HEK293 (cell line): ENCODE measurements at regions not wholly inside any gene's neighbourhood (a gene's known extent, or its start where the extent isn't known, plus 50 kb on each side); places are given as distances from the start of the nearest gene placed in this dataset.

Experiments
- CTCF ChIA-PET: fragments of 350-600 bp; formaldehyde crosslinking; extraction: SDS; loops from one replicate; lab custom pipeline; 2021; ENCODE audit warnings: antibody characterized with exemption; lab: Yijun Ruan, JAX
- POLR2A ChIA-PET: fragments of 300-600 bp; formaldehyde crosslinking; extraction: SDS; loops from one replicate; lab custom pipeline; 2020; ENCODE audit warnings: antibody characterized with exemption, inconsistent platforms; lab: Yijun Ruan, JAX
- H3K27ac ChIP-seq: fragments of 200-500 bp; sonication (Bioruptor generic); 2 replicates; pipeline ENCODE4 v1.5.1; 2014; ENCODE audit warnings: low read depth, low read length, control low read depth, inconsistent platforms; ENCODE audit errors: extremely low read depth
- H3K36me3 ChIP-seq, 2 experiments: fragments of 200-500 bp in 1 of 2; sonication (Bioruptor generic) in 1 of 2; 1 replicate in 1 of 2; 2 replicates in 1 of 2; pipeline ENCODE4 v1.5.1; 2014 to 2017; ENCODE audit warnings: inconsistent platforms in 2 of 2, low read length in 2 of 2; ENCODE audit not compliant: control insufficient read depth in 2 of 2, insufficient read depth in 1 of 2
- H3K4me1 ChIP-seq: fragments of 200-500 bp; sonication (Bioruptor generic); 2 replicates; pipeline ENCODE4 v1.5.1; 2014; ENCODE audit warnings: mild to moderate bottlenecking, low read length, inconsistent platforms; ENCODE audit not compliant: control insufficient read depth, insufficient read depth
- H3K4me3 ChIP-seq: 2 replicates; pipeline ENCODE4 v1.5.1; 2011; ENCODE audit warnings: low read depth, mild to moderate bottlenecking, control low read depth, low read length, moderate library complexity
- H3K9me3 ChIP-seq: fragments of 200-500 bp; sonication (Bioruptor generic); 2 replicates; pipeline ENCODE4 v1.5.1; 2014; ENCODE audit warnings: low read depth, low read length, inconsistent platforms; ENCODE audit not compliant: control insufficient read depth, insufficient read depth
- BCL11B ChIP-seq: fragments of 450-650 bp; formaldehyde crosslinking; IDR thresholded peaks from 2 replicates; pipeline ENCODE4 v1.5.1; 2016; ENCODE audit warnings: low read depth, missing biosample characterization, missing genetic modification characterization
- GLI4 ChIP-seq: fragments of 450-650 bp; formaldehyde crosslinking; IDR thresholded peaks from 2 replicates; pipeline ENCODE4 v1.5.1; 2016; ENCODE audit warnings: missing biosample characterization, missing genetic modification characterization
- HOXD13 ChIP-seq: sonication (generic); formaldehyde crosslinking; IDR thresholded peaks from 2 replicates; pipeline ENCODE4 v1.8.0; 2022; ENCODE audit warnings: missing genetic modification reagents, borderline replicate concordance
- INSM2 ChIP-seq: fragments of 450-650 bp; formaldehyde crosslinking; IDR thresholded peaks from 2 replicates; pipeline ENCODE4 v1.5.1; 2016; ENCODE audit warnings: missing biosample characterization, missing genetic modification characterization
- REPIN1 ChIP-seq: fragments of 450-650 bp; formaldehyde crosslinking; IDR thresholded peaks from 2 replicates; pipeline ENCODE4 v1.5.1; 2017; ENCODE audit warnings: missing biosample characterization, missing genetic modification characterization, low read depth
- TRIM28 ChIP-seq: IDR thresholded peaks from 2 replicates; pipeline ENCODE4 v1.6.1; 2011; ENCODE audit warnings: low read length, control low read depth, borderline replicate concordance
- YY2 ChIP-seq: fragments of 450-650 bp; formaldehyde crosslinking; IDR thresholded peaks from 2 replicates; pipeline ENCODE4 v1.5.1; 2016; ENCODE audit warnings: missing biosample characterization, missing genetic modification characterization
- ZBTB49 ChIP-seq: fragments of 450-650 bp; formaldehyde crosslinking; IDR thresholded peaks from 2 replicates; pipeline ENCODE4 v1.5.1; 2016; ENCODE audit warnings: missing biosample characterization, missing genetic modification characterization, low read depth
- ZBTB8A ChIP-seq: fragments of 450-650 bp; formaldehyde crosslinking; IDR thresholded peaks from 2 replicates; pipeline ENCODE4 v1.5.1; 2016; ENCODE audit warnings: missing biosample characterization, missing genetic modification characterization
- ZFP3 ChIP-seq: fragments of 450-650 bp; formaldehyde crosslinking; IDR thresholded peaks from 2 replicates; pipeline ENCODE4 v1.5.1; 2016; ENCODE audit warnings: low read depth, missing biosample characterization, missing genetic modification characterization
- ZNF132 ChIP-seq: fragments of 450-650 bp; formaldehyde crosslinking; IDR thresholded peaks from 2 replicates; pipeline ENCODE4 v1.5.1; 2017; ENCODE audit warnings: missing biosample characterization, missing genetic modification characterization, borderline replicate concordance
- ZNF157 ChIP-seq: fragments of 450-650 bp; formaldehyde crosslinking; IDR thresholded peaks from 2 replicates; pipeline ENCODE4 v1.5.1; 2016; ENCODE audit warnings: missing biosample characterization, missing genetic modification characterization
- ZNF184 ChIP-seq: fragments of 450-650 bp; IDR thresholded peaks from 2 replicates; pipeline ENCODE4 v1.5.1; 2018; ENCODE audit warnings: missing biosample characterization, mild to moderate bottlenecking, missing genetic modification characterization
- ZNF24 ChIP-seq: fragments of 450-650 bp; formaldehyde crosslinking; IDR thresholded peaks from 2 replicates; pipeline ENCODE4 v1.5.1; 2016; ENCODE audit warnings: missing biosample characterization, missing genetic modification characterization
- ZNF324 ChIP-seq: fragments of 450-650 bp; formaldehyde crosslinking; IDR thresholded peaks from 2 replicates; pipeline ENCODE4 v1.5.1; 2016; ENCODE audit warnings: missing biosample characterization, missing genetic modification characterization
- ZNF488 ChIP-seq: fragments of 450-650 bp; formaldehyde crosslinking; IDR thresholded peaks from 2 replicates; pipeline ENCODE4 v1.5.1; 2016; ENCODE audit warnings: missing biosample characterization, missing genetic modification characterization
- ZNF529 ChIP-seq: fragments of 450-650 bp; formaldehyde crosslinking; IDR thresholded peaks from 2 replicates; pipeline ENCODE4 v1.5.1; 2017; ENCODE audit warnings: missing genetic modification characterization, missing biosample characterization; ENCODE audit not compliant: insufficient replicate concordance
- ZNF747 ChIP-seq: fragments of 450-650 bp; formaldehyde crosslinking; IDR thresholded peaks from 2 replicates; pipeline ENCODE4 v1.5.1; 2016; ENCODE audit warnings: missing biosample characterization, missing genetic modification characterization
- ZNF776 ChIP-seq: fragments of 450-650 bp; formaldehyde crosslinking; IDR thresholded peaks from 2 replicates; pipeline ENCODE4 v1.5.0; 2017; ENCODE audit warnings: missing biosample characterization, missing genetic modification characterization, borderline replicate concordance
- ZNF785 ChIP-seq: fragments of 450-650 bp; formaldehyde crosslinking; IDR thresholded peaks from 2 replicates; pipeline ENCODE4 v1.5.1; 2016; ENCODE audit warnings: missing biosample characterization, missing genetic modification characterization
- TF ChIP-seq, protein P1 (sequence below): fragments of 450-650 bp; formaldehyde crosslinking; IDR thresholded peaks from 2 replicates; pipeline ENCODE4 v1.5.1; 2016; ENCODE audit warnings: missing biosample characterization, missing genetic modification characterization
- TF ChIP-seq, protein P2 (sequence below): fragments of 450-650 bp; formaldehyde crosslinking; IDR thresholded peaks from 2 replicates; pipeline ENCODE4 v1.5.1; 2016; ENCODE audit warnings: missing biosample characterization, missing genetic modification characterization
- TF ChIP-seq, protein P3 (sequence below): fragments of 450-650 bp; formaldehyde crosslinking; IDR thresholded peaks from 2 replicates; pipeline ENCODE4 v1.5.1; 2017; ENCODE audit warnings: missing biosample characterization, missing genetic modification characterization
- TF ChIP-seq, protein P4 (sequence below): fragments of 450-650 bp; formaldehyde crosslinking; IDR thresholded peaks from 2 replicates; pipeline ENCODE4 v1.5.1; 2016; ENCODE audit warnings: missing biosample characterization, missing genetic modification characterization

DNA sequence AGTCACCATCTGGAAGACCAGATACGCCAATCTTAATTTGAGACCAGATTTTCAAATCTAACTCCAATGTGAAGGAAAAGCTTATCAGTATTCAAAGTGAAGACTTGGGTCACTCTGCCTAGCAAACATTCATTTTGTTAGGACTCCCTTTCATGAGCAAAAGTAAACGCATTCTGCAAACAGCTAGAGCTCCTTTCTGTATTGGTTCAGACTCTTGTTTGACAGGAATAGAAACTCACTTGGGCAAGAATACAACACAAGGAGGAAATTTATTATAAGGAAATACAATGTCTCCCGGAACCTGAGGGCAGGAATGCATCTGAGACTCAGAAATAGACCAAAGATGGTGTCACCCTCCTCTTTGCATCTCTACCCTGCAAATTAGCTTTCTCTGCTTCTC lies 558.6 kb downstream of the TAFA4 start:
- H3K4me1 ChIP-seq: no peaks in the 10 kb centered on the region
- TF ChIP-seq, protein P1, sequence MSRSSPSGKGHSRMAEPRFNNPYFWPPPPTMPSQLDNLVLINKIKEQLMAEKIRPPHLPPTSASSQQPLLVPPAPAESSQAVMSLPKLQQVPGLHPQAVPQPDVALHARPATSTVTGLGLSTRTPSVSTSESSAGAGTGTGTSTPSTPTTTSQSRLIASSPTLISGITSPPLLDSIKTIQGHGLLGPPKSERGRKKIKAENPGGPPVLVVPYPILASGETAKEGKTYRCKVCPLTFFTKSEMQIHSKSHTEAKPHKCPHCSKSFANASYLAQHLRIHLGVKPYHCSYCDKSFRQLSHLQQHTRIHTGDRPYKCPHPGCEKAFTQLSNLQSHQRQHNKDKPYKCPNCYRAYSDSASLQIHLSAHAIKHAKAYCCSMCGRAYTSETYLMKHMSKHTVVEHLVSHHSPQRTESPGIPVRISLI (tag by site-specific recombination): no peak
- TF ChIP-seq ZNF529 (tag by site-specific recombination): no peak
- TF ChIP-seq, protein P2, sequence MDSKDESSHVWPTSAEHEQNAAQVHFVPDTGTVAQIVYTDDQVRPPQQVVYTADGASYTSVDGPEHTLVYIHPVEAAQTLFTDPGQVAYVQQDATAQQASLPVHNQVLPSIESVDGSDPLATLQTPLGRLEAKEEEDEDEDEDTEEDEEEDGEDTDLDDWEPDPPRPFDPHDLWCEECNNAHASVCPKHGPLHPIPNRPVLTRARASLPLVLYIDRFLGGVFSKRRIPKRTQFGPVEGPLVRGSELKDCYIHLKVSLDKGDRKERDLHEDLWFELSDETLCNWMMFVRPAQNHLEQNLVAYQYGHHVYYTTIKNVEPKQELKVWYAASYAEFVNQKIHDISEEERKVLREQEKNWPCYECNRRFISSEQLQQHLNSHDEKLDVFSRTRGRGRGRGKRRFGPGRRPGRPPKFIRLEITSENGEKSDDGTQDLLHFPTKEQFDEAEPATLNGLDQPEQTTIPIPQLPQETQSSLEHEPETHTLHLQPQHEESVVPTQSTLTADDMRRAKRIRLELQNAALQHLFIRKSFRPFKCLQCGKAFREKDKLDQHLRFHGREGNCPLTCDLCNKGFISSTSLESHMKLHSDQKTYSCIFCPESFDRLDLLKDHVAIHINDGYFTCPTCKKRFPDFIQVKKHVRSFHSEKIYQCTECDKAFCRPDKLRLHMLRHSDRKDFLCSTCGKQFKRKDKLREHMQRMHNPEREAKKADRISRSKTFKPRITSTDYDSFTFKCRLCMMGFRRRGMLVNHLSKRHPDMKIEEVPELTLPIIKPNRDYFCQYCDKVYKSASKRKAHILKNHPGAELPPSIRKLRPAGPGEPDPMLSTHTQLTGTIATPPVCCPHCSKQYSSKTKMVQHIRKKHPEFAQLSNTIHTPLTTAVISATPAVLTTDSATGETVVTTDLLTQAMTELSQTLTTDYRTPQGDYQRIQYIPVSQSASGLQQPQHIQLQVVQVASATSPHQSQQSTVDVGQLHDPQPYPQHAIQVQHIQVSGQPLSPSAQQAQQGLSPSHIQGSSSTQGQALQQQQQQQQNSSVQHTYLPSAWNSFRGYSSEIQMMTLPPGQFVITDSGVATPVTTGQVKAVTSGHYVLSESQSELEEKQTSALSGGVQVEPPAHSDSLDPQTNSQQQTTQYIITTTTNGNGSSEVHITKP (tag by site-specific recombination): no peak
- TF ChIP-seq HOXD13 (CRISPR knock-in tag): no peak
- TF ChIP-seq YY2 (tag by site-specific recombination): no peak
- TF ChIP-seq, protein P3, sequence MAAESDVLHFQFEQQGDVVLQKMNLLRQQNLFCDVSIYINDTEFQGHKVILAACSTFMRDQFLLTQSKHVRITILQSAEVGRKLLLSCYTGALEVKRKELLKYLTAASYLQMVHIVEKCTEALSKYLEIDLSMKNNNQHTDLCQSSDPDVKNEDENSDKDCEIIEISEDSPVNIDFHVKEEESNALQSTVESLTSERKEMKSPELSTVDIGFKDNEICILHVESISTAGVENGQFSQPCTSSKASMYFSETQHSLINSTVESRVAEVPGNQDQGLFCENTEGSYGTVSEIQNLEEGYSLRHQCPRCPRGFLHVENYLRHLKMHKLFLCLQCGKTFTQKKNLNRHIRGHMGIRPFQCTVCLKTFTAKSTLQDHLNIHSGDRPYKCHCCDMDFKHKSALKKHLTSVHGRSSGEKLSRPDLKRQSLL (tag by site-specific recombination): no peak
- TF ChIP-seq ZFP3: no peak
- TF ChIP-seq BCL11B (tag by site-specific recombination): no peak
- TF ChIP-seq ZNF24 (tag by site-specific recombination): no peak
- TF ChIP-seq ZBTB49 (tag by site-specific recombination): no peak
- TF ChIP-seq ZNF132: no peak
- no peaks in the 10 kb centered on the region for H3K36me3 ChIP-seq
- POLR2A ChIA-PET: no interaction called here
- CTCF ChIA-PET: no interaction called here
- H3K9me3 ChIP-seq: no peaks in the 10 kb centered on the region
- no peak overlapping the region for H3K27ac ChIP-seq
- H3K4me3 ChIP-seq: no peak overlapping the region

GRCh38 chr3:68363796-68364195 lies 568.6 kb downstream of the TAFA4 start:
- Histone ChIP-seq H3K4me1 (no peaks in the 10 kb centered on the region), H3K36me3 (no peaks in the 10 kb centered on the region), H3K9me3 (no peaks in the 10 kb centered on the region), H3K4me3 (no peak overlapping the region), H3K27ac (no peak overlapping the region)
- ChIA-PET POLR2A (no interaction called here), CTCF (no interaction called here)
- TF ChIP-seq REPIN1 (tag by site-specific recombination) (no peak), ZBTB8A (no peak), TRIM28 (no peak), ZNF776 (no peak), GLI4 (tag by site-specific recombination) (no peak), ZNF785 (tag by site-specific recombination) (no peak), ZNF488 (no peak), INSM2 (tag by site-specific recombination) (no peak), ZNF747 (tag by site-specific recombination) (no peak), ZNF157 (tag by site-specific recombination) (no peak), ZNF184 (tag by site-specific recombination) (no peak), ZNF324 (tag by site-specific recombination) (no peak)
- TF ChIP-seq, protein P4, sequence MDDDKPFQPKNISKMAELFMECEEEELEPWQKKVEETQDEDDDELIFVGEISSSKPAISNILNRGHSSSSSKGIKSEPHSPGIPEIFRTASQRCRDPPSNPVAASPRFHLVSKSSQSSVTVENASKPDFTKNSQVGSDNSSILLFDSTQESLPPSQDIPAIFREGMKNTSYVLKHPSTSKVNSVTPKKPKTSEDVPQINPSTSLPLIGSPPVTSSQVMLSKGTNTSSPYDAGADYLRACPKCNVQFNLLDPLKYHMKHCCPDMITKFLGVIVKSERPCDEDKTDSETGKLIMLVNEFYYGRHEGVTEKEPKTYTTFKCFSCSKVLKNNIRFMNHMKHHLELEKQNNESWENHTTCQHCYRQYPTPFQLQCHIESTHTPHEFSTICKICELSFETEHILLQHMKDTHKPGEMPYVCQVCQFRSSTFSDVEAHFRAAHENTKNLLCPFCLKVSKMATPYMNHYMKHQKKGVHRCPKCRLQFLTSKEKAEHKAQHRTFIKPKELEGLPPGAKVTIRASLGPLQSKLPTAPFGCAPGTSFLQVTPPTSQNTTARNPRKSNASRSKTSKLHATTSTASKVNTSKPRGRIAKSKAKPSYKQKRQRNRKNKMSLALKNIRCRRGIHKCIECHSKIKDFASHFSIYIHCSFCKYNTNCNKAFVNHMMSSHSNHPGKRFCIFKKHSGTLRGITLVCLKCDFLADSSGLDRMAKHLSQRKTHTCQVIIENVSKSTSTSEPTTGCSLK (tag by site-specific recombination): no peak
